ENCODE measurements at regions not wholly inside any gene's neighbourhood (a gene's known extent, or its start where the extent isn't known, plus 50 kb on each side); places are given as distances from the start of the nearest gene placed in this dataset.

- DNase-seq (ENCODE audit: low spot score) = no peak
- in situ Hi-C loops (cut with MboI; ENCODE audit: low sequenced_read_pairs, unreplicated experiment) = no loop called here
- TF ChIP-seq CTCF (IDR thresholded peaks at IDR 0.05; ENCODE audit: borderline replicate concordance, control extremely low read depth, extremely low read depth, insufficient read depth, missing control alignments) = no peak
Observed at GRCh38 chr1:90384193-90384592, 332.9 kb downstream of the BARHL2 start.

GRCh38 chr1:90382161-90382560 lies 334.9 kb downstream of the BARHL2 start:
- in situ Hi-C loops (cut with MboI; ENCODE audit: low sequenced_read_pairs, unreplicated experiment) = no loop called here
- no peak for DNase-seq (ENCODE audit: low spot score)
- TF ChIP-seq CTCF (IDR thresholded peaks at IDR 0.05; ENCODE audit: borderline replicate concordance, control extremely low read depth, extremely low read depth, insufficient read depth, missing control alignments) = no peak

- in situ Hi-C loops (cut with MboI; ENCODE audit: low sequenced_read_pairs, unreplicated experiment) = no loop called here
- DNase-seq (ENCODE audit: low spot score) = no peak
- TF ChIP-seq CTCF (IDR thresholded peaks at IDR 0.05; ENCODE audit: borderline replicate concordance, control extremely low read depth, extremely low read depth, insufficient read depth, missing control alignments) = no peak
Observed at GRCh38 chr1:90381598-90381997, 335.5 kb downstream of the BARHL2 start.

GRCh38 chr1:90371448-90371813 lies 345.7 kb downstream of the BARHL2 start:
- TF ChIP-seq CTCF (IDR thresholded peaks at IDR 0.05; ENCODE audit: borderline replicate concordance, control extremely low read depth, extremely low read depth, insufficient read depth, missing control alignments) = no peak
- in situ Hi-C loops (cut with MboI; ENCODE audit: low sequenced_read_pairs, unreplicated experiment) = no loop called here
- no peak for DNase-seq (ENCODE audit: low spot score)

GRCh38 chr1:90370686-90371447 lies 346.2 kb downstream of the BARHL2 start:
- TF ChIP-seq CTCF (IDR thresholded peaks at IDR 0.05; ENCODE audit: borderline replicate concordance, control extremely low read depth, extremely low read depth, insufficient read depth, missing control alignments) = no peak
- in situ Hi-C loops (cut with MboI; ENCODE audit: low sequenced_read_pairs, unreplicated experiment) = no loop called here
- DNase-seq (ENCODE audit: low spot score) = no peak

GRCh38 chr1:90362163-90362562 lies 354.9 kb downstream of the BARHL2 start:
- in situ Hi-C loops (cut with MboI; ENCODE audit: low sequenced_read_pairs, unreplicated experiment) = no loop called here
- no peak for TF ChIP-seq CTCF (IDR thresholded peaks at IDR 0.05; ENCODE audit: borderline replicate concordance, control extremely low read depth, extremely low read depth, insufficient read depth, missing control alignments)
- no peak for DNase-seq (ENCODE audit: low spot score)

Data from GM13976 (cell line).